SU-DHL-6 (cell line): ENCODE measurements at regions not wholly inside any gene's neighbourhood (a gene's known extent, or its start where the extent isn't known, plus 50 kb on each side); places are given as distances from the start of the nearest gene placed in this dataset.
A peak's percentile ranks its signal among the peaks of the same experiment; 100 is the strongest.

Experiments
- H2AFZ ChIP-seq: fragments of 200-600 bp; sonication (generic); 2 replicates; pipeline ENCODE4 v1.6.1; 2014; ENCODE audit warnings: low read depth, mild to moderate bottlenecking, moderate library complexity, mixed read lengths, antibody characterized with exemption, low read length; ENCODE audit not compliant: severe bottlenecking
- H3F3A ChIP-seq: fragments of 200-600 bp; shearing (Covaris generic); 2 replicates; pipeline ENCODE4 v1.6.0; 2016; ENCODE audit warnings: antibody characterized with exemption, mild to moderate bottlenecking; ENCODE audit not compliant: insufficient read depth
- H3K27ac ChIP-seq: fragments of 200-600 bp; sonication (generic); 2 replicates; pipeline ENCODE4 v1.5.1; 2016; ENCODE audit warnings: low read depth, mild to moderate bottlenecking, low read length, moderate library complexity, mixed read lengths
- H3K27me3 ChIP-seq: fragments of 200-600 bp; sonication (generic), shearing (Covaris generic); 2 replicates; pipeline ENCODE4 v1.6.0; 2014; ENCODE audit warnings: mild to moderate bottlenecking, low read length
- H3K36me3 ChIP-seq: fragments of 200-600 bp; sonication (generic); 2 replicates; pipeline ENCODE4 v1.6.1; 2014; ENCODE audit warnings: mild to moderate bottlenecking, low read length, mixed read lengths
- H3K4me2 ChIP-seq: fragments of 300-600, 200-600 bp; shearing (Covaris generic), sonication (generic); 2 replicates; pipeline ENCODE4 v1.6.0; 2014; ENCODE audit warnings: low read length, low read depth, mild to moderate bottlenecking; ENCODE audit not compliant: poor library complexity, severe bottlenecking
- H3K4me3 ChIP-seq: fragments of 200-600 bp; sonication (generic); 2 replicates; pipeline ENCODE4 v1.5.1; 2014; ENCODE audit warnings: antibody characterized with exemption, low read length, mild to moderate bottlenecking, mixed read lengths; ENCODE audit not compliant: insufficient read depth, poor library complexity, severe bottlenecking
- H3K79me2 ChIP-seq: fragments of 200-600 bp; sonication (generic); 2 replicates; pipeline ENCODE4 v1.6.1; 2014; ENCODE audit warnings: mild to moderate bottlenecking, low read length, moderate library complexity; ENCODE audit not compliant: insufficient read depth
- H3K9ac ChIP-seq: fragments of 200-600 bp; sonication (generic); 2 replicates; pipeline ENCODE4 v1.7.0; 2014; ENCODE audit warnings: mild to moderate bottlenecking, low read length
- H3K9me2 ChIP-seq: fragments of 200-600 bp; sonication (generic); replicated peaks from 2 replicates; pipeline ENCODE4 v1.6.1; 2014; ENCODE audit warnings: low read length; ENCODE audit not compliant: insufficient read depth
- H3K9me3 ChIP-seq: fragments of 200-600 bp; sonication (generic); 2 replicates; pipeline ENCODE4 v1.6.1; 2014; ENCODE audit warnings: low read length, mixed read lengths; ENCODE audit not compliant: insufficient read depth
- H4K20me1 ChIP-seq: fragments of 200-600 bp; sonication (generic); 2 replicates; pipeline ENCODE4 v1.6.1; 2014; ENCODE audit warnings: low read depth, mild to moderate bottlenecking, antibody characterized with exemption, low read length, moderate library complexity, mixed read lengths
- EZH2phosphoT487 ChIP-seq: fragments of 200-600 bp; sonication (generic), shearing (Covaris generic); conservative IDR thresholded peaks from 2 replicates; pipeline ENCODE4 v1.6.1; 2018; ENCODE audit warnings: mild to moderate bottlenecking, antibody characterized with exemption, low read length, moderate library complexity, mixed read lengths
- TF ChIP-seq, protein P1 (sequence below): fragments of 200-600 bp; sonication (generic); IDR thresholded peaks from one replicate; pipeline ENCODE4 v1.5.1; 2017; ENCODE audit warnings: antibody characterized with exemption, mild to moderate bottlenecking, low read length, moderate library complexity; ENCODE audit not compliant: insufficient read depth, poor library complexity, severe bottlenecking

DNA sequence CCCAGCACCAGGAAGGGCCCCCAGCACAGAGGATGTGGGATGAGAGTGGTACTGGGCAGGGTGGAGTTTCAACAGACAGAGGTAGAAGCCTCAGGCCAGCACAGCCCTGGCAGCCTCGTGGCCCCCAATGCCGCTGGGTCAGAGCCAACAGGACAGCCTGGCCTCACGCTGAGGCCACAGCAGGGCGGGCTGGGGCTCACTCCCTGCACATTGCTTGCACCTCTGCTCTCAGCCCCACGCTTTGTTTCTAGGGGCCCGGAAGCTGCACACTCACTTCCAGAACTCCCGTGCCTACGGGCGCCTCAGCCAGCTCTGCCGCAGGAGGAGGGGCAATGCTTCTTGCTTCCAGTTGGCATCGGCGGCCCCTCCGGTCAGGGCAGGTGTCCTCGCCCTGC is 72.9 kb downstream of the SIK1 start:
- H3K4me2 ChIP-seq = no peak overlapping the region
- no peak overlapping the region for H2AFZ ChIP-seq
- H3K27me3 ChIP-seq = no peaks in the 10 kb centered on the region
- TF ChIP-seq, protein P1, sequence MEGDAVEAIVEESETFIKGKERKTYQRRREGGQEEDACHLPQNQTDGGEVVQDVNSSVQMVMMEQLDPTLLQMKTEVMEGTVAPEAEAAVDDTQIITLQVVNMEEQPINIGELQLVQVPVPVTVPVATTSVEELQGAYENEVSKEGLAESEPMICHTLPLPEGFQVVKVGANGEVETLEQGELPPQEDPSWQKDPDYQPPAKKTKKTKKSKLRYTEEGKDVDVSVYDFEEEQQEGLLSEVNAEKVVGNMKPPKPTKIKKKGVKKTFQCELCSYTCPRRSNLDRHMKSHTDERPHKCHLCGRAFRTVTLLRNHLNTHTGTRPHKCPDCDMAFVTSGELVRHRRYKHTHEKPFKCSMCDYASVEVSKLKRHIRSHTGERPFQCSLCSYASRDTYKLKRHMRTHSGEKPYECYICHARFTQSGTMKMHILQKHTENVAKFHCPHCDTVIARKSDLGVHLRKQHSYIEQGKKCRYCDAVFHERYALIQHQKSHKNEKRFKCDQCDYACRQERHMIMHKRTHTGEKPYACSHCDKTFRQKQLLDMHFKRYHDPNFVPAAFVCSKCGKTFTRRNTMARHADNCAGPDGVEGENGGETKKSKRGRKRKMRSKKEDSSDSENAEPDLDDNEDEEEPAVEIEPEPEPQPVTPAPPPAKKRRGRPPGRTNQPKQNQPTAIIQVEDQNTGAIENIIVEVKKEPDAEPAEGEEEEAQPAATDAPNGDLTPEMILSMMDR = no peak
- TF ChIP-seq EZH2phosphoT487 = no peak
- no peaks in the 10 kb centered on the region for H4K20me1 ChIP-seq
- no peak overlapping the region for H3K4me3 ChIP-seq
- no peaks in the 10 kb centered on the region for H3F3A ChIP-seq
- no peaks in the 10 kb centered on the region for H3K9me2 ChIP-seq
- H3K79me2 ChIP-seq = no peaks in the 10 kb centered on the region
- H3K9ac ChIP-seq = no peak overlapping the region
- H3K36me3 ChIP-seq = no peaks in the 10 kb centered on the region
- no peaks in the 10 kb centered on the region for H3K9me3 ChIP-seq
- no peak overlapping the region for H3K27ac ChIP-seq

DNA sequence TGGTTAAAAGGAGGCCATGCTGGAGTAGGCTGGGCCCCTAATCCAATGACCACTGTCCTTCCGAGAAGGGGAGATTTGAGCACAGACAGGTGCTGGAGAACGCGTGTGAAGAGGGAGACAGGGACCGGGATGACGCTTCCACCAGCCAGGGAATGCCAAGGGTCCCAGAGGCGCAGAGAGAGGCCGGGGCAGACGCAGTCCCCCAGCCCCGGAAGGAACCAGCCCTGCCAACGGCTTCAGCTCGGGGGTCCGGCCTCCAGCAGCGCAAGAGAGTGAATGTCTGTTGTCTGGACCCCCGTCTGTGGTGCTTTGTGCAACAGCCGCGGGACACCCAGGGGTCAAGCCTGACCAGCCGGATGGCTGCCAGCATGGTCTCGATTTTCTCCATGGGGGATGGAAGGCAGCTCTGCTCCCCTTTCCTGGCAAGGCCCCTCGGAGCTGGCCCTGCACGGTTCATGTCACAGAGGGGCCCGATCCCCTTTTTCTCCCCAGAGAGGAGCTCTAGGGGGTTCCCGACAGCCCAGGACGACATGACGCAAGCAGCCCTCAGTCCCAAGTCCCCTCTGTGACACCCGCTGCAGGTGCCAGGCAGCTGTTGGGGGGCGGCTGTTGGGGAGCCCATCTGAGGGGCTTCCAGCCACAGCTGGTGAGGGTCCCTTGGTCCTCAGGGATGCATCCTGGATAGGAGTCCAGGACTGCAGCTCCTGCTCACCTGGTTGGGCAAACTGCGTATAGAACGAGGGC is 73.5 kb downstream of the SIK1 start:
- H3F3A ChIP-seq = no peaks in the 10 kb centered on the region
- H3K27ac ChIP-seq = 0 out of 2 replicates have a peak overlapping the region, but pooled peaks have one; percentile 29
- TF ChIP-seq EZH2phosphoT487 = no peak
- TF ChIP-seq, protein P1 = no peak
- H3K4me3 ChIP-seq = no peak overlapping the region
- no peaks in the 10 kb centered on the region for H3K9me3 ChIP-seq
- H2AFZ ChIP-seq = no peak overlapping the region
- H3K36me3 ChIP-seq = no peaks in the 10 kb centered on the region
- H3K79me2 ChIP-seq = no peaks in the 10 kb centered on the region
- H3K4me2 ChIP-seq = no peak overlapping the region
- H3K9ac ChIP-seq = no peak overlapping the region
- H4K20me1 ChIP-seq = no peaks in the 10 kb centered on the region
- no peaks in the 10 kb centered on the region for H3K27me3 ChIP-seq
- H3K9me2 ChIP-seq = no peaks in the 10 kb centered on the region

DNA sequence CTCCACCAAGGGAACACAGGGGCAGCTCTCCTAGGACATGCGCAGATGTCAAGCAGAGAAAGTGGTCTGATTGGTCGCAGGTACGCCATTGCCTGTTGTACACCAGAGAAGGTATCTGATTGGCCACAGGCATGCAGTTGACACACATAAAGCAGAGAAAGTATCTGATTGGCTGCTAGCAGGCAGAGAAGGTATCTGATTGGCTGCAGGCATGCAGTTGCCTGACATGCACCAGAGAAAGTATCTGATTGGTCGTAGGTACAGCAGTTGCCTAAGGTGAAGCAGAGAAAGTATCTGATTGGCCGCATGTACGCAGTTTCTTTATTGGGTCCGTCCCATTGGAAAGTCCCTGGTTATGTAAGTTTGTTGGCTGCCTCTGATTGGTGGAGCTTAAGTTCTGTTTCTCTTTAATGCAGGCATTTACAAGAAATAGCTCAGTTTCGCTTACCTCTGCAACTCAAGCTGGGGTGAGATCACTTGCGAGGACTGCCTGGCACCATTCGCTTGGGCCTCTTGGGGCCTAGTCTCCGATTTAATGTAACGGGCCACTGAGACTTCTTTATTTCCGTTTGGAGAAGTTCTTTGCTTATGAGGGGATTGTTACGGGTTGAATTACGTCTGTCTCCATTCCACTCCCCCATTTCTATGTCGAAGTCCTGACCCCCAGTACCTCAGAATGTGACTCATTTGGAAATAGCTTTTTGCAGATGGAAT is 74.2 kb downstream of the SIK1 start:
- Histone ChIP-seq H3K9ac (no peak overlapping the region), H3K4me3 (no peak overlapping the region), H3K27me3 (no peaks in the 10 kb centered on the region), H3K27ac (0 out of 2 replicates have a peak overlapping the region, but pooled peaks have one; percentile 29), H3K9me3 (no peaks in the 10 kb centered on the region), H3K79me2 (no peaks in the 10 kb centered on the region), H4K20me1 (no peaks in the 10 kb centered on the region), H2AFZ (no peak overlapping the region), H3K36me3 (no peaks in the 10 kb centered on the region), H3K9me2 (no peaks in the 10 kb centered on the region), H3K4me2 (no peak overlapping the region), H3F3A (no peaks in the 10 kb centered on the region)
- TF ChIP-seq, protein P1 = no peak
- TF ChIP-seq EZH2phosphoT487 = no peak
